Amniotic epithelial cell (primary cell): ENCODE measurements at regions not wholly inside any gene's neighbourhood (a gene's known extent, or its start where the extent isn't known, plus 50 kb on each side); places are given as distances from the start of the nearest gene placed in this dataset.
A peak's percentile ranks its signal among the peaks of the same experiment; 100 is the strongest.

Experiments
- DNase-seq: peaks from one replicate; pipeline ENCODE4 v3.0.0-alpha.2; 2010; ENCODE audit warnings: low read depth

- no peak for DNase-seq
Observed at GRCh38 chr13:104766319-104766718, 1700.1 kb upstream of the SLC10A2 start.

- peak; percentile 6 for DNase-seq
Observed at GRCh38 chr13:104764600-104764999, 1698.4 kb upstream of the SLC10A2 start.

GRCh38 chr13:104759069-104759468 lies 1692.9 kb upstream of the SLC10A2 start:
- DNase-seq = peak; percentile 64

GRCh38 chr13:104757712-104758111 lies 1691.5 kb upstream of the SLC10A2 start:
- peak; percentile 48 for DNase-seq

GRCh38 chr13:104750377-104750776 lies 1684.2 kb upstream of the SLC10A2 start:
- peak; percentile 62 for DNase-seq

- DNase-seq = no peak
Observed at GRCh38 chr13:104740641-104741222, 1674.5 kb upstream of the SLC10A2 start.

- peak; percentile 74 for DNase-seq
Observed at GRCh38 chr13:104737713-104738112, 1671.5 kb upstream of the SLC10A2 start.

GRCh38 chr13:104733427-104733826 lies 1667.2 kb upstream of the SLC10A2 start:
- no peak for DNase-seq

- no peak for DNase-seq
Observed at GRCh38 chr13:104715111-104715510, 1648.9 kb upstream of the SLC10A2 start.

GRCh38 chr13:104705031-104705750 lies 1639.0 kb upstream of the SLC10A2 start:
- no peak for DNase-seq

GRCh38 chr13:104701591-104701990 lies 1635.4 kb upstream of the SLC10A2 start:
- no peak for DNase-seq

- peak; percentile 31 for DNase-seq
Observed at GRCh38 chr13:104694397-104694796, 1628.2 kb upstream of the SLC10A2 start.

GRCh38 chr13:104693126-104693525 lies 1626.9 kb upstream of the SLC10A2 start:
- DNase-seq = no peak

- peak; percentile 2 for DNase-seq
Observed at GRCh38 chr13:104691767-104692467, 1625.7 kb upstream of the SLC10A2 start.

- no peak for DNase-seq
Observed at GRCh38 chr13:104686484-104686883, 1620.3 kb upstream of the SLC10A2 start.

- DNase-seq = peak; percentile 9
Observed at GRCh38 chr13:104683789-104684188, 1617.6 kb upstream of the SLC10A2 start.

GRCh38 chr13:104678161-104678560 lies 1611.9 kb upstream of the SLC10A2 start:
- DNase-seq = no peak

- DNase-seq = no peak
Observed at GRCh38 chr13:104671901-104672300, 1605.7 kb upstream of the SLC10A2 start.

- DNase-seq = no peak
Observed at GRCh38 chr13:104657196-104657595, 1591.0 kb upstream of the SLC10A2 start.

- DNase-seq = no peak
Observed at GRCh38 chr13:104650431-104650830, 1584.2 kb upstream of the SLC10A2 start.

GRCh38 chr13:104648291-104648690 lies 1582.1 kb upstream of the SLC10A2 start:
- no peak for DNase-seq

- no peak for DNase-seq
Observed at GRCh38 chr13:104645786-104646185, 1579.6 kb upstream of the SLC10A2 start.

- peak; percentile 40 for DNase-seq
Observed at GRCh38 chr13:104641309-104641708, 1575.1 kb upstream of the SLC10A2 start.
